Stimulated activated CD4-positive, alpha-beta T cell treated with anti-CD3 and anti-CD28 coated beads, Interleukin-4, amount 100 ng/mL, for 48 hours (primary cell): ENCODE measurements at regions not wholly inside any gene's neighbourhood (a gene's known extent, or its start where the extent isn't known, plus 50 kb on each side); places are given as distances from the start of the nearest gene placed in this dataset.
"Not testable (repeated sequence)": the region's sequence is repeated elsewhere in the genome, so short reads cannot be mapped to it uniquely, and the experiment has no call there.

ENCODE experiments used
- DNase-seq, 2 donors: peaks; one replicate each; pipeline ENCODE4 v3.0.0-alpha.2; 2020; ENCODE audit warnings: low read depth in 2 of 2

DNA sequence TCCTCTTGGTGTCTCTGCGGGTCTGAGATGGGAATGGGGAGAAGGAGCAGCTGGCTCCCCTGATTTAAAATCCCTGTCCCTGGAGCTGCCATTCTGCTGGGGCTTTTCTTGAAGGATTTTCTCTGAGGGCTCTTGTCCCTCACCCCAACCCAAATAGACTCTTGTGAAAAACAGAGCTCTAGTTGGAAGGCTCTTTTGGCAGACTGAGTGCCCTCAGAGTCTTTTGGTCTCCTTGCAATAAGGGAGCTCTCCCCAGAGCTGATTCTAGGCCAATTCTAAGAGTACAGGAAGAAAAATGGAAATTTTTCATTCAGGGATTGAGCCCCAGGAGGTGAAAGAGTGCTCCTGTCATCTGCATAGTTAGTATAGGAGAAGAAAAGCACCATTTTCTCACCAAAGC lies 238.3 kb downstream of the COG6 start:
- no peak for DNase-seq

- no peak for DNase-seq
These were observed 239.1 kb downstream of the COG6 start for GRCh38 chr13:39894586-39894985.

- DNase-seq = no peak
These were observed 239.8 kb downstream of the COG6 start for GRCh38 chr13:39895254-39895653.

DNA sequence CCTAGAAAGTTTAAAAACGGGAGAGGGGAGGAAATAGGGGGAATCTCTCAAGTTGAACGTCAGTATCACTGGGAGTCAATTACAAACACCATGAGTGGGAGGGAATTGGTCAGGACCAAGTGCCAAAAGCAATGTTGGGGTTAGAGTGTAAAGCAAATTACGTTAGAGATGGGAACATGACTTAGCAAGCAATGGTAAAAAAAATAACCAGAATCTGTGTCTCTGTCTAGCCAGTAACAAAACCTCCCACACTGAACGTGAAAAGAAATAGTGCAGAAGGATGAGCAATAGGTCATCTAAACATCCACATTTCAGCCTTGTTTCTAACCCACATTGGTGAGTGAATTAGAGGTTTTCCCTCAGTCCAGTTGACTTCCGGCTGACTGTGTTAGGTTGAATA lies 242.2 kb downstream of the COG6 start:
- no peak for DNase-seq

- DNase-seq = no peak
These were observed 244.8 kb downstream of the COG6 start for GRCh38 chr13:39900106-39900750.

DNA sequence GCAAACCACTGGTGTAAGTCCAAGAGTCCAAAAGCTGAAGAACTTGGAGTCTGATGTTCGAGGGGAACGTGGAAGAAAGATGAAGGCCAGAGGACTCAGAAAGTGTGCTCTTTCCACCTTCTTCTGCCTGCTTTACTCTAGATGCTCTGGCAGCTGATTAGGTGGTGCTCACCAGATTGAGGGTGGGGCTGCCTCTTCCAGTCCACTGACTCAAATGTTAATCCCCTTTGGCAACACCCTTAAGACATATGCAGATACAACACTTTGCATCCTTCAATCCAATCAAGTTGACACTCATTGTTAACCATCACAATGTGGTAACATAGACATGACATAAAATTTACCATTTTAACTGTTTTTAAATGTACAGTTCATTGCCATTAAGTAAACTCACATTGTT lies 249.5 kb downstream of the COG6 start:
- no peak for DNase-seq

GRCh38 chr13:39909634-39910033 lies 254.2 kb downstream of the COG6 start:
- no peak for DNase-seq

GRCh38 chr13:39910041-39910440 lies 254.6 kb downstream of the COG6 start:
- no peak for DNase-seq

DNA sequence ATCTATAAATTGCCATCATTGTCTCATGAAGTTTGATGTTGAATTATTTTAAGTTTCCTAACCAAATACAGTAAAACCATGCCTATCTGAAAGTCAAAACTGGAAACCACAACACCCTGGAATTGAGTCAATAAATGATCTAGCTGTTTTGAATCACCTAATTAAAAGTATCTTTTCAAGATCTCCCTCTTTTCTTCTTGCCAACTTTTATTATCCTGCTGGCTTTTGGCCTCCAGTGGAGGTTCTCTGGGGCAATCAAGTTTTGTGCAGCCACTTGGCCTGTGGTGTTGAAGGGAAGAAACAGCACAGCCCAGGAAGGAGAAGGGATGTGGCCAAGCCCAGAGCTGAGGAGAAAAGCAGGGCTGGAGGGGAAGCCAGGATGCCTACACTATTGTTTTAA lies 255.4 kb downstream of the COG6 start:
- no peak for DNase-seq

- no peak for DNase-seq
These were observed 257.9 kb downstream of the COG6 start for GRCh38 chr13:39913339-39913738.

GRCh38 chr13:39913928-39914327 lies 258.5 kb downstream of the COG6 start:
- no peak for DNase-seq

DNA sequence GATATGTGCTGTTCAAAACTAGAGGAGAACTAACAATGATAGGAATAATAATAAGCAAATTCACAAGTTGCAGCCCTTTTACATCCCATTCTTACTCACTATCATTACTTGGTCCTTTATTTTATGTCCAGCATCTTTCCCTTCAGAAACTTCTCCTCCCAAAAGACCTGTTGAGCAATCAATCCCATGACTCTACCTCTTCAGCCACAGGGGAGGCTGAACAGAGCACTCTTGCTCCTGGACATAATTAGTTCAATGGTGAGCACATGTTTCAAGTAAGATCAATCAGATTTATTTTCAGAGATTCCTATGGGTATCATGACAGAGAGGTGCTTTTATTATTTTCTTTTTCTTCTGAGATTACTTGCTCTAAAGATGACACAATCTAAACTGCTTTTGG lies 260.0 kb downstream of the COG6 start:
- DNase-seq = no peak

- DNase-seq = no peak
These were observed 260.9 kb downstream of the COG6 start for GRCh38 chr13:39916330-39916729.

DNA sequence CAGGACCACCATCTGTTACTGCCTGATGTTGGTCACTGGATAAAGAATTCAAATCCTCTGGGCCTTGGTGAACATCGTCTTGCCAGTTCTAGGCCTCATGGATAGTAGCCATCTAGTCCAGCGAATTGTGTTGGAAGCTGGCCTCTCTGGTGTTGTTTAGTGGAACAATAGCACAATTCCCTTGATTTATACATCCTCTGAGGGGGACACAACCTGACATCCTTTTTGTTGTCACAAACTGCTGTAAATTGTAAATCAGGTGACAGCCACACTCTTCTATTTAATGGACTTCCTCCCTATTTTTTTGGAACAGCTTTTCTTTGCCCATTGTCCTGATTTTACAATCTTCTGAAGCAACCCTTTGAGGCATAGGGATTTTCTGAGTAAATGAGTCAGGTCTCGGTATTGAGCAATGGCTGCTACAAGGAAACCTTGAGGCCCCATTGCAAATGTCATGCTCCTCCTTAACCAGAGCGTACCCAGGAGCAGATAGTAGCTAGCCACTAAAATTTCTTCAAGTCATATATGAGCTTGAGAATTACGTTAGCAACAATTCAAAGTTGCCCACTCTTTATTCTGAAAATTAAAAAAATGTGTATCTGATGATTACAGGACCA lies 263.3 kb downstream of the COG6 start:
- no peak for DNase-seq

GRCh38 chr13:39920613-39921012 lies 265.2 kb downstream of the COG6 start:
- DNase-seq = no peak

- no peak for DNase-seq
These were observed 270.9 kb downstream of the COG6 start for GRCh38 chr13:39926345-39926744.

DNA sequence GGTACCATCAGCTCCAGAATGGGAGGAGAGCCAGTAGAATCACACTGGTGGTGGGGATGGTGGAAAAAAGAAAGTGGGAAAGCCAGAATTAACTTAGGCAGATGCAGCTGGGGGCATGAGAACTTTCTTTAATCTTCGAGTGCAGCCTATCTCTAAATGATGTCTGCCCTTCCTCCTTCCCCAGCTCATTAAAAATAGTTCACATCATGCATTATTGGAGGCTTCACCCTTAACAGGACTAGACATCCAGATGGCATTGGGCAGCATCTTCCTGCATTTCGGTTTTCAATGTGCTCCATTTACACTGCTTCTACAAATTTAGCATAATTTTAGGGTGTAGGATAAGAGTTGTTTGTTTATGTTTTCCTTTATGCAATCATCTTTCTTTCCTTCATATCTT lies 272.8 kb downstream of the COG6 start:
- no peak for DNase-seq

- DNase-seq = no peak
These were observed 274.1 kb downstream of the COG6 start for GRCh38 chr13:39929583-39929982.

DNA sequence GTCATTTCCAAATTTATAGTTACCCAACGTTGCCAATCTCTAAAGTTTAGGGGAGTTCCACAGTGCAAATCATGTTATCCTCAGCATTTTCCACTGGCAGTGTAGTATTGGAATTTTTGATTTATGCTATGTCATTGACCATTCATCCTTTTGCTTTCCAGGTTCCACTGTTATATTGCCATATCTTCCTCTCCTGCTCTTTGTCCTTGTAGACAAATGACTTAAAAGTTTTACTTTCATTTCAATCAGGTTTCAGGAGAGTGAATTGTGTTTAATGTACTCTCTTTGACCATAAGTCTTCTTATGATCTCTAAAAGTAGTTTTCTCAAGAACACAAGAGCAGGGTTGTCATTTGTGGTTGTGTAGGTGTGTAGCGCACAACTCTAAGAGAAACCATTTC lies 274.6 kb downstream of the COG6 start:
- DNase-seq = no peak

DNA sequence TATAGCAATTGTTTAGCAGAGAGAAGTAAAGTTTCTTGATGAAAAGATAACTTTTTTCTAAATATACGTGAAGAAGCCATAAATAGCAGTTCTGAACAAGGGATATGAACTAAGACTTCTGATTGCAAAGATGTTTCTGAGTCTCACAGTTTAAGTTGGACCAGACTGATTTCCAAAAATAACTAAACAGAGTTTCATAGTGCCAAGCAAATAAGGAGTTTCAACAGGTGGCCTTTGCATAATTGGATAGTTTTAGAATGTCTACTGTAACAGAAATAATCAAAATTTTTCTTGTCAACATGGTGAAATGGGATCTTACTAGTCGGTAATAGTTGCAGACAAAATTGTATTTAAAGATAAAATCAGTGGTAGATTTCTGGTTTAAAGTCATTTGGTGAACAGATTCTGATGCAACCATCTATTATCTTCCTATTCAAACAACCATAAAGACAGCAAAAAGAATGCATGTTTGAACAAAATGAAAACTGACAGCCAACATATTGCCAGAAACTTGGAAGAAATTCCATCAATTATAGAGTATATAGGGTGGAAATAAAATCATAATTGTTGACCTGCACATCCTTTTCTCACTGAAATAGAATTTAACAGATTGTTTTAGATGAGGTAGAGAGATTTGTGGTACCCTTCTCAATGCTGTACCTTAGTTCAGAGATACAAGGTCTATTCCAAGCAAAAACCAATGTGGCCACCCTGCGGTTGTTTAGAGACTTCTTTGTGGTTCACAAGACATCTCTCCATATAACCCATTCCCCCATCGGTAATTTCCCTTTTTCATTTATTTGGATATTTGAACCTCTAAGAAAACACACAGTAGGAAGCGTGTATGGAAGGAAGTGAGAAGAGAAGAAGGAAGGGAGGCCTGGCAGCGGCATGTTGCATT lies 275.3 kb downstream of the COG6 start:
- no peak for DNase-seq

DNA sequence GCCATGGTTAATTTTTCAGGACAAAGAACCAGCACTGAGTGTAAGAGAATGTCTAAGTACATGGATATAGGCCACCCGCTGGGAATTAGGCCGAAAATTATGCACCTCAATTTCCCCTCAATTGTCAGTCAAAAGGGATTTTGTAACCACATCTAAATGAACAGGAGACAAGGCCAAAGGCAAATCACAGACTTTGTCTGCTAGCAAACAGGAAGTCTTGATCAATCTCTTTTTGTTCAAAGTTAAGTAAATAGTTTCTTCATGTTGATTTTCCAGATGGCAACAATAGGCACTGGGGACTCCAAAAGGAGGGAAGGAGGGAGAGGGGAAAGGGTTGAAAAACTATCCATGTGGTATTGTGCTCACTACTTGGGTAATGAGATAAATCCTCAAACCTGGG lies 276.0 kb downstream of the COG6 start:
- DNase-seq = no peak

- not testable (repeated sequence) for DNase-seq
These were observed 277.1 kb downstream of the COG6 start for GRCh38 chr13:39932514-39932913.

DNA sequence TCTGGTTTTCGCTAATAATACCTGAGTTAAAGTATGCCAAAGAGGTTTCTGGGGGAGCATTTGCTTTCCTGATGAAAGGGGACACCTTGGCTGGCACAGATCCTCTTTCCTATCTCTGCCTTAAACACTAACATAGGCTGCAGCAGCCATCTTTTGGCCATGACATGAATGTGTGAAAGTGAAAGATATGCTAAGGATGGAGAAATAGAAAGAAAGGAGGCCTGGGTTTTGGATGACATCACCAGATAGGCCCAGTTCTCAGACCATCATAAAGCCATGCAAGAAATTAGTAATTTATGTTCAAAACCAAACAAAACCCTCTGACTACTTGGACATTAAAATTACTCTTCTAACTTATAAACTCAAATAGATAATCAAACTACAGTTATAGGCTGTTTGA lies 279.7 kb downstream of the COG6 start:
- no peak for DNase-seq
